GM19468 (cell line): ENCODE measurements at regions not wholly inside any gene's neighbourhood (a gene's known extent, or its start where the extent isn't known, plus 50 kb on each side); places are given as distances from the start of the nearest gene placed in this dataset.
"Not testable (repeated sequence)": the region's sequence is repeated elsewhere in the genome, so short reads cannot be mapped to it uniquely, and the experiment has no call there.

ENCODE experiments used
- ATAC-seq: cut with Tn5 transposase; IDR thresholded peaks from one replicate; pipeline ENCODE4 v1.9.1; 2021; ENCODE audit warnings: mild to moderate bottlenecking, moderate library complexity, moderate number of reproducible peaks; ENCODE audit not compliant: unreplicated experiment; ENCODE audit errors: extremely low read depth

DNA sequence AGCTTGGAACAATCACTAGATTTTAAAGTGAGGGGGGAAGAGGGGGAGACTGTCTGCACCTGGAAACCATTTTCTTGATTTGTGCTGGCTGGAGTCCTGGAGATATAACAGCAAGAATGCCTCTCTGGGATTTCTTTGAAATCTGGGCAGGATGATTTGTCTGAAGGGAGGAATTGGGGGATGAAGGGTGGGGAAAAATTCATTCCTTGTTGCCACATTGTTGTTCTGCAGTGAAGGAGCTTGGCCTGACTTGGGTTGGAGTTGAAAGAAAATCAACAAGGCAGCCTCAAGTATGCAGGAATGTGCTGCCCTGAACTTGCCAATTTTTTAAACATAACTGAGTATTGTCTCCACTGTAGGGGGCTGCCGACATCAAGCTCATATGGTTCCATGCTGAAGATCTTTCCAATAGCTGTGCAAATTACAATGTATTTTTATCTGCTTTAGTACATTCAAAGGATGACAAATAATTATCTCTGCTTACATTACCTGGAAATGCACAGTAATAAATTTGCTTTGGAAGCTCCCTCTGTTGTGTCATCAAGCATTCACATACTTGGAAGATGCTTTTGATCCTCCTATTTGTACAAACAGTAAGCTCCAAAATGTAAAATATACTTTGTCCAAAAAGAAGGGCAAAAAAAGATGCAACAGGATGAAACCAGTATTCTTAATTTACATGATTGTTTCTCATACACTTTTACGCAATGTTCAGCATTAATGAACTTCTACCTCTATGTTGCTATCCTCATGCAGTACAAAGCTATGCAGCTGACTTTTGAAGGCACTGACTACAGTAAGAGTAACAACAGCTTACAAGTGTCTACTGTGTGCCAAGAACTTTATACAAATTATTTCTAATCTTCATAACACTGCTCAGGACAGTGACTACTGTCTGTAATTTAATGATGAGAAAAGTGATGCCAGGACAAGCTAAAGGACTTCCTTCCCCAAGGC lies 627.9 kb upstream of the KLF12 start:
- no peak for ATAC-seq

DNA sequence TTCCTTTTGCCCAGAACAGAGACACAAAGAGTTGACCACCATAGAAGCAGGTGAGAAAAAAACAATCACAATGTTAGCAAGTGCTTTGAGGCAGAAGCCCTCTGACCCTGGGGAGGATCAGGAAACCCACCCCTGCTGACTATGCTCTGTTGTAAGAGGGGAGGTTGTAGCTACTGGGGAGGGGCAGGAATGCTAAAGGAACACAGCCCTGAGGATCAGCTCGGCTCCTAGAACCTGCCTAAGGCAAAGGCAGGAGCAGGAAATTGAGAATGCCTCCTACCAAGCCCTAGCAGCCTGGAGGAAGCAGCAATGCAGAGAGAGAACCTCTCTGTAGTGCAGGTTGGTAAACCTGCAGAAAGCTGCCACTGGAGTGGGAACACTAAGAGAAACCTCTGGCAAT lies 624.0 kb upstream of the KLF12 start:
- ATAC-seq: no peak

DNA sequence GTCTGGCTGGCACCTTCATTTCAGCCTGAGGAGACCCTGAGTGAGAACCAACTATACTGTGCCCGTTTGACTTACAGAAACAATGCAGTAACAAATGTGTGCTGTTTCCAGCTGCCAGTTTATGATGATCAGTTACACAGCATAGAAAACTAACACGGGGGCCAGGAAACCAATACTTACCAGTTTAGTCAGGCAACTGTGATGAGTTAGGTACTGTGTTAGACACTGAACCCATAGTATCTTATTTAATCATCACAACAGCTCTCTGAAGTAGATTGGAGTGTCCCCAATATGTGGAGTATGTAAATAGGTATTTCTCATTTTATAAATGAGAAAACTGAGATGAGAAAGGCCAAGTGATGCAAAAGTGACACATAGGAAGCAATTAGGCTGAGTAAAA lies 620.9 kb upstream of the KLF12 start:
- ATAC-seq: no peak

DNA sequence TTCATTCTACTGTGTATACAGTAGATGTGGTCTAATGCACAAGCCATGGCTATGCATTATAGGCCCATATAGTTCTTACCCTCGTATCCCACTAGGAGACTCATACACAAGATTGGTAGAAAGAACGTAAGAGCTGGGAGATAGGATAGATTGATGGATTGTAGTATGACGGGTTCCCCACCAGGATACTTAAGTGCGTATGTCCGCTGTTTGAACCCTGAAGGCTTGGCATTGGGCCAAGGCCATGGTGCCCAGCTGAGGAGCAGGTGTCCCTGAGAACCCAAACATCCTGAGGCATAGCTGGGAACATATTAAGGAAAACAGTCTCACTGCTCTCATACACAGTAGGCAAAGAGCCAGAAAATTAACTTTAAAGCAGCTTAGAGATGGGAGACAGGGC lies 617.5 kb upstream of the KLF12 start:
- no peak for ATAC-seq

DNA sequence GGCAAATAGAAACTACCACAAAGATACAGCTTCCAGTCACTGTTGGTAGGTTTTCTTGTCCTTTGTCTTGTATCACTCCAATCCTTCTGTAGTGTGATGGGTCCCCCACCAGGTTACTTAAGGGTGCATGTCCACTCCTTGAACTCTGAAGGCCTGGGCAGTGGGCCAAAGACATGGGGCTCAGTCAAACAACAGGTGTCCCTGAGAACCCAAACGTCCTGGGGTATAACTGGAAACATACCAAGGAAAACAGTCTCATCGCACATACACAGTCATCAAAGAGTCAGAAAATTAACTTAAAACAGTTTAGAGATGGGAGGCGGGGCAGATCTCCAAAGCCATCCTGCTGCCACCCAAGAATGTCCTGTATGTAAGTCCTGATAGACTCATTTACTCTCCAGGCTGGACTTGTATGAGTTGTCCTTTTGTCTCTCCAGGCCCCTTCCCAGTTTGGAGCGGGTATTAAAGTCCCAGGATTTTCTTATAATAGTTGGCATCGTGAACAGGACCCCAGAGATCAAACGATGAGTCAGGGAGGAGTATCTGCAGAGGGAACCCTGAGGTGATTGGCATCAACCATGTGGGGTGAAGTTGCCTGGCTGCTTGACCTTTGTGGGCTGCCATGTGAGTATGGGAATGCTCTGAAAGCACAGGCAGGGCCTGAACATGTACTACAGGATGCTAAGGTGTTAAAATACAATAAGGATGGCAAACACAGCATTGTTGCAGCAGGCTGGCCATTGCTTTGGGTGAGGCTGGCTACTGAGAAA lies 613.2 kb upstream of the KLF12 start:
- ATAC-seq: no peak

DNA sequence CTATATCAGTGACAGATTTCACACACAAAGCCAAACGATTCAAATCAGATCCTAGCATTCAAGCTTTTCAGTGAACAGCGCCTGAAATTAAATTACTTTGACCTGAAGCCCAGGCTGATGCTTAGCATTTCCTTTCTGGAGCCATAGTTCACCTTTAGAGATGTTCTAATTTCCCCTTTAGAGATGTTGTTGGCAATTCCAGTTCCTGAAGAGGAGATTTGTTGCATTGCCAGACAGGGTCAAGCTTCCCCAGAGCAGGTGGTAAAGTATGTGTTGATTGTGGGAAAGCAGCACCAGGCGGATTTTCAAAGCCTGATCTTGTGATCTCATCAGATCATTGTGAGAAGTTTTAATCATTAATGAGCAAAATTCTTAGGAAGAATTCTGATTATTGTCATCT lies 609.8 kb upstream of the KLF12 start:
- no peak for ATAC-seq

DNA sequence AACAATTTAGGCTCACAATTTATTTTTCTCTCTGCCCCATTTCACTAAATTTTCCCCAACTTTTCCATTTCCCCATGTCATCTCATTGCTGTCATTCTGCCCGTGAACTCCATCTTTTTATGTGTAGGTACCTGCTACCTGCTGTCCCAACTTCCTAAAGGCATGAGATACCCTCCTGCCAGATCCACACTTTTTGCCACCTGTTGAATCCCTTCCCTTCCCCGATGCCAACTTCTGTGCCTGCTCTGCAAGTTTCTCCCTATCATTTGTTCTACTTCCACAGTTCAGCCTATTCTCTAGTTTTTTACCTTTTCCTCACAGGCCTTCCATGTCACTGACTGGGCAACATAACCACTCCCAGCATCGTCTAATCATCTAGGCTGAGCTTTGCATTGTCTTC lies 607.5 kb upstream of the KLF12 start:
- no peak for ATAC-seq

DNA sequence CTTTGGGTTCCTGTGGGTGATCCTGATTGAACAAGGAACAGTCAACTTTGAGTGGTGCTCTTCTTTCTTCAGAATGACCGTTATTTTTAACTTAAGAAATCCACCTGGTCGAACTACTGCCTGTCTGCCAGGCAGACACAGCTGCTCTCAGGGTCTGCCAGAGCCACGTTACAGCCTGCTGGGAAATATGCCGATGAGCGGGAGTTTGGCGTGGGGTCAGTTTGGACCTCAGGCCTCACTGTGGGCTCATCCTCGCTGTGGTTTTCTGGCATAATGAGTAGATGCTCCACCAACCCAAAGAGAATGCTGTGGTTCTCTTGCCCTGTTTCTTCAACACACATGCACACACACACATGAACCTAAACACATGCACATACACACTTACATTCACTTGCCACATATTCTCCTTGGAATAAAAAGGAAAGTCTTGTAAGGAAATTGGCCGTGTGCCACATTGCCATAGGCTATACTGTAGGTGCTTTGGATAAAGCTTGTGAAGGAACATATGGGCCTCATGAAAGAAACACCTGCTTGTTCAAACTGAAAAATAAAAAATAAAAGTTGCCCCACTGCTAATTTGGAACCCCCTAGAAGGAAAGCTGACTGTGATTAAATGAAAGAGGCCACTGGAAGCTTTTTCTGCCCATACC lies 598.7 kb upstream of the KLF12 start:
- no peak for ATAC-seq

DNA sequence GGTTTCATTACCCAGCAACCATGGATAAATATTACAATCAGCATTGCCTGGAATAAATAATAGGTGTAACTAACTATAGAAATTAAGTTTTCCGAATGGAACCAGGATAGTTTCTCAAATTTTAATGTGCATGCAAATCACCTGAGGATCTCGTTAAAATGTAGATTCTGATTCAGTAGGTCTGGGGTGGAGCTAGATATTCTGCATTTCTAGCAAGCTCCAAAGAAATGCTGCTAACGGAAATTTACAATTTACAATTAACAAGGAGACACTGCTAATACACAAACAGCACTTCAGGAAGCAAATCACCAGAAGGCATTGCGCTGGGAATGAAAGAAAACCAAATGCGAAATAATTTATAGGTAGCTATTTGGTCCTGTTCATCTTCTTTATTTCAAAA lies 597.5 kb upstream of the KLF12 start:
- no peak for ATAC-seq

DNA sequence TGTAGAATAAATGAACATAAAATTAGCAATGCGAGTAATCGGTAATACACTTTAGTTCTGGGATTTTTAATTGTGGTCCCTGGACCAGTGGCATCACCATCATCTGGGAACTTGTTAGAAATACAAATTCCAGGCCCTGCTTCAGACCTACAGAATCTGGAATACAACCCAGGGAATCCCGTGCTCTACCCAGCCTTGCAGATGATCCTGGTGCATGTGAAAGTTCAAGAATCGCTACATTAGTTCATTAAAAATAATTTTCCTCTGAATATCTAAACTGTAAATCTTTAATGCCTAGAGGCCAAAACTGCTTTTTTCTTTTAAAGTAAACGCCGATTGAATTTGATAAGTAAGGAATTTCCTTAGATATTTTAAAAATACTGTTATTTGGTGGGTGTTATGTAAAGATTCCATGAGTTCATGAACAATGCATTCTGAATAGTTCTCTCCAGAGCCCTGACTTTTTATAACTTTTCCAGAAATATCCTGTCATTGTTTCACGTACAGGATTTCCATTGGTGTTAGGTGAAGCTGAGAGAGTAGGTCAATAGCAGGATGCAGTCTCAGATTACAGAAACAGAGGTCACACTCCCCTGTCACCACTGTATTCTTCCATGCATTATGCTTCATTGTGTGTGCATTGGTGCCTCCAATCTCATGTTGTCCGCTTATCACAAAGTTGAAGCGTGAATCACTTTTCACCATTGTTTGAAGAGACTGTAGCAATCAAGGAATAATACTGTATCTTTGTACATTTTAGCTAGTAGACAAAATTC lies 596.5 kb upstream of the KLF12 start:
- ATAC-seq: no peak

DNA sequence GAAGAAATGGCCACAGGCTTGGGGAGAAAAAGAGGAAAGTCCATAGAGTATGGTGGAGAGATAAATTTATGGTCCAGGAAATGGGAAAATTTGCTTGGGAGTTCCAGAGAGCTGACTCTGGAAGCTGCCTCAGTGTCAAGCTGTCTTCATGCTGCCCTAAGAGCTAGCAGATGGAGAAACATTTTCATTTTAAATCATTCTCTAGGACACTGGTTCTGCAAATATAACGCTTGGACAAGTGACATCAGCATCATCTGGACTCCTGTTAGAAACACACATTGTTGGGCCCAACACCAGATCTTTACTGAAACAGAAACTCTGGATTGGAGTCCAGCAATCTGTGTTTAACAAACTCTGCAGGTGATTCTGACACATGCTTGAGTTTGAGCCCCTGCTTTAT lies 592.0 kb upstream of the KLF12 start:
- ATAC-seq: no peak

DNA sequence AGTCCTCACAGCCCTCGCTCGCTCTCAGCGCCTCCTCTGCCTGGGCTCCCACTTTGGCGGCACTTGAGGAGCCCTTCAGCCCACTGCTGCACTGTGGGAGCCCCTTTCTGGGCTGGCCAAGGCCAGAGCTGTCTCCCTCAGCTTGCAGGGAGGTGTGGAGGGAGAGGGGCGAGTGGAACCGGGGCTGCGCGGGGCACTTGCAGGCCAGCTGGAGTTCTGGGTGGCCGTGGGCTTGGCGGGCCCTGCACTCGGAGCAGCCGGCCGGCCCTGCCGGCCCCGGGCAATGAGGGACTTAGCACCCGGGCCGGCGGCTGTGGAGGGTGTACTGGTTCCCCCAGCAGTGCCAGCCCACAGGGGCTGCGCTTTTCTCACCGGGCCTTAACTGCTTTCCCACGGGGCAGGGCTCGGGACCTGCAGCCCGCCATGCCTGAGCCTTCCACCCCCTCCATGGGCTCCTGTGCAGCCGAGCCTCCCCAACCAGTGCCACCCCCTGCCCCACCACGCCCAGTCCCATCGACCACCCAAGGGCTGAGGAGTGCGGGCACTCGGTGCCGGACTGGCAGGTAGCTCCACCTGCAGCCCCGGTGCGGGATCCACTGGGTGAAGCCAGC lies 584.1 kb upstream of the KLF12 start:
- ATAC-seq: not testable (repeated sequence)

DNA sequence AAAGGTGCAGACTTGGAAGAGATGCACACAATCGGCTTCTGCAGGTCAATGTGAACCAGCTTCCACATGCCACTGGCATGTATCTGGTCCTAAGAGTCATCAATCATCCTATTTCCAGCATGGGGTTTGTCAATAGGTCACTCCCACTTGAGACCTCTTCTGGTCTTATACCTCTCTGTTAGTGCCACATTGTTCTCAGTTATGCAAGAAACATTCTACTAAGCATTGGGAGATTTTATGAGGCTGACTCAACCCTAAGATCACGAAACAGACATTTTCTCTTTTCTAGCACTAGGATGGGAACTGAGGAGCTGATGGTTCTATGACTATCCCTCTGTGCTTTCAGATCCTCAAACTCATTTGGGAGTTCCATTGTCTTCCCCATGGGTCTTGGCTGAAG lies 581.5 kb upstream of the KLF12 start:
- no peak for ATAC-seq

DNA sequence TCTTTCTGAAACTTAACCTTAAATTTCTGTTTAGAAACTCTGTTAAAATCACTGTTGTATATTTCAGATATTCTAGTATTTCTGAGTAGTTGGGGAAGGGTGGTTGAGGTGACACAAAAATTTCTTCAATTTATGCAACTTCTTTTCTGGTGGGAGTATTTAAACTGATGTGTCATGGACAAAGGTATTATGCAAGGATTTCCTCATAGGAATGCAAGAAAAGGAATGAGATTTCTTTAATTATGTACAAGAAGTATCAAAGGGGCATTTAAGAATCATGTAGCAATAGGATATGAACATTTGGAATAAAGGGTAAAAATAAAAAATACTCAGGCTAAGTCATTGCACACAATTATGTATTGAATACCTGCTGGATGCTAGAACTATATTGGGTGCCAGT lies 575.8 kb upstream of the KLF12 start:
- no peak for ATAC-seq

DNA sequence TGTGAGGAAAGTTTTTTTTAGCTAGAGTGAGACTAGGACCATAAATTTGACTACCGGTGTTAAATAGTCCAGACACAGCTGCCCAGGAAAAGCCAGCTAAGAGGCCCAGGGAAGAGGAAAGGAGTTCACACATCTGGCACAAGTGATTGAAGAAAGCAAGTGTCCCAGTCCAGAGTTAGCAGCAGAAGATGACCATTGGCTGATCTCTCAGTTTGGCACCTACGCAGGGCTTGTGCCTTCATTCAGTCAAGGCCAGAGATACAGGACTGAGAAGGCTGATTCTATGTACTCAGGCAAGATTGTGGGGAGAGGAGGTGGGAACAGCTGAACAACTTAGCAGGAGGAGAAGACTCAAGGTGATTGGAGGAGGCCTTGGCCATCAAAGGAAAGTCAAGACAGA lies 575.0 kb upstream of the KLF12 start:
- ATAC-seq: no peak

DNA sequence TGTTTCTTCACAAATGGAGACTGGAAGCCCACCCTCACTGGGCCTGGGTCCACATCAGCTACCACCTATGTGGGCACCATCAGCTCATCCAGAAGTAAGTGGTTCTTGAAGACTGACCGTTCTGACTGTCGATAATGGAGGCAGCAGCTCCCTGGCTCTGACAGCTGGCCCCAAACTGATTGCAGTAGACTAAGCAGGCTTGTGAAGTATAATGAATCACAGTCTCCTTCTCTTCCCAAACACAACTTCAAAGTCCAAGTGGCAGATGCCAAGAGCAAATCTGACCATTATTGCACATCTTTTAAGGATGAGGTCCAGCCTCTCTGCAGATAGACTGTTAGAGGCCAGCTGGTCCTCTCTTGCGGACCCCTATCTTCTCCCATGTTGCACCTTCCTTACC lies 574.4 kb upstream of the KLF12 start:
- no peak for ATAC-seq

DNA sequence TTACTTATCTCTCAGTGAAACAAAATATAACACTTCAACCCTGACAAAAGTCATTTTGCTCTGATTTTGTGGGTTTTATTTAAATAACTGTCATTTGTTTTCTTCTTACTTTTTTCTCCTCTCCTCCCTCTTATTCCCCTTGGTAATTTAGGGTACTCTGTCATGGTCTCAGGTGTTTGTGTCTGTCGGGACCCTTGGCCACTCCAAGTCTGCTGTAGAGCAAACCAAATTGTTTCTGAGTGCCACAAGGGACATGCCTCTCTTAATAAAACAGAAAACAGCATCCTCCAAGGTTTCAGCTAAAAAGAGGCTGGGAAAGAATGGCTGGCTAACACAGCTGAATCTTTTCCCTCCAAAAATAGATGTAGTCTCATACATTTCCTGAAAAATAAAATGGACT lies 573.1 kb upstream of the KLF12 start:
- ATAC-seq: no peak

DNA sequence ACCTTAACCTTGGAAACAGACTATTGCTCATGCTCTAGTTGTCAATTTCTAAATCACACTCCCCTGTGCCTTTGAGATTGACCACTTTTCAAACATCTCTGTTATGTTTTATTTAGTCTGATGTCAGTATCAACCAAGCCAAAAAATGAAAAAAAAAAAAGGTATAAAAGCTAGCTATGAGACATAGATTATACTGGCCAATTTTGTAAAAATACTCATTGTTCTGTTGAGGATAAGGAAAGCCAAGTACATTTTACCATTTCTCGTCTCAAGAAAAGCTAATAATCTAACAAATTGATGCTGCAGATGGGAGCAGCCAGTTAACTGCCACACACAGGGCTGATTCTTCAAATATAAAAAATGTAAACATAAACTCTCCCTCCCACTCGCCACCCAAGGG lies 572.6 kb upstream of the KLF12 start:
- ATAC-seq: no peak

DNA sequence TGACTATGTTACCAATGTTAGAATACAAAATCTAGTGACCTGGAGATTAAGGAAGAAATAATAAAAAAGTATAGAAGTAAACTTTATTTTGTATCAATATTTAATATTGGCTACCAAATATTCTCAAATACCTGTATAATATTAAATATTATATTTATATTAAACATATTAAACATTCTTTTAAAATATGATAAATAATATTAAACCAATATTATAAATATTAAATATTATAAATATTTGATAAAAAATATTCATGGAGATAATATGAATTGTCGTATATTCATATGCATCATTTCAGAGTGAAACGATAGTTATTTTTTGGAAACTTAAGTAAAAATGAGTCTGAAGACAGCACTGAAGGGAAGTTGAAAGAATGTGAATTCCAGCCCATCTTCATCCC lies 571.2 kb upstream of the KLF12 start:
- no peak for ATAC-seq

DNA sequence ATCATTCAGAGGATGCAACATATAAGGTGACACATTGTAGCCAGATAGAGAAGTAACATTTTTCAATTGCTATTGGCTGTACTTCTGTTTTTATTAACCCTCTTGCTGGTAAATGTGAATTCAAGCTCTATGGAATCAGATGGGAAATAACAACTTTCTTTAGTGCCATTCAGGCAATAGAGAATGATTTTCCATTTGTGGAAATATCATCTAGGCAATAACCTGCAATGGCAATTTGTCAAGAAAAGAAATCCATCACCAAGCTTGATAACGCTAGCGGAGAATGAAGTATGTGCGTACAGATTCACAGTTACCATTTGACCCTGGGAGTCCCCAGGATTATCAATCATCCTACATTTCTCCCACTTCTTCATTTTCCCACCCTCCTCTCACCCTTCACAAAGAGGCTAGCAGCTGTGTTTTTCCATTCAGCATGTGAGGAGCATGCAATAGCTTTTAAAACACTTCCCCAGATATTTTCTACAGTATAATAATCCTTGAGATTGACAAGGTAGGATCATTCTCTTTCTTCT lies 569.7 kb upstream of the KLF12 start:
- no peak for ATAC-seq
